CD4-positive, alpha-beta T cell (primary cell): ENCODE measurements at regions not wholly inside any gene's neighbourhood (a gene's known extent, or its start where the extent isn't known, plus 50 kb on each side); places are given as distances from the start of the nearest gene placed in this dataset.

Source experiments
- ATAC-seq: fragments of 200-7000 bp; cut with Tn5 transposase; one replicate; pipeline ENCODE4 v1.10.0; 2022; ENCODE audit warnings: mild to moderate bottlenecking; ENCODE audit not compliant: poor library complexity
- CTCF ChIA-PET: fragments of 350-600 bp; sonication (Branson Sonifier 250); formaldehyde crosslinking; loops from one replicate; lab custom pipeline; 2021; ENCODE audit warnings: antibody characterized with exemption, inconsistent platforms; lab: Charles Lee
- POLR2A ChIA-PET: fragments of 350-600 bp; sonication (Branson Sonifier 250); formaldehyde crosslinking; loops from one replicate; lab custom pipeline; 2021; ENCODE audit warnings: antibody characterized with exemption, inconsistent platforms; lab: Charles Lee
- DNase-seq, 14 experiments: peaks; one replicate each; pipeline ENCODE4 v3.0.0-alpha.2; 2013 to 2020; ENCODE audit warnings: mixed read lengths in 2 of 14
- H3K27ac ChIP-seq, 2 donors: one replicate each; pipeline versions ENCODE4 v1.5.1 to v1.7.0; 2013; ENCODE audit warnings: low read length in 2 of 2, low read depth in 1 of 2, mild to moderate bottlenecking in 1 of 2
- H3K27me3 ChIP-seq, 2 experiments: 1 replicate in 1 of 2; 2 replicates in 1 of 2; pipeline versions ENCODE4 v1.6.1 to v1.7.0; 2013; ENCODE audit warnings: low read length in 2 of 2, control low read depth in 1 of 2, mild to moderate bottlenecking in 1 of 2, moderate library complexity in 1 of 2; ENCODE audit not compliant: insufficient read depth in 2 of 2, control insufficient read depth in 1 of 2
- H3K36me3 ChIP-seq: one replicate; pipeline ENCODE4 v1.6.1; 2013; ENCODE audit warnings: low read length, control low read depth; ENCODE audit not compliant: insufficient read depth
- H3K4me1 ChIP-seq: one replicate; pipeline ENCODE4 v1.6.1; 2013; ENCODE audit warnings: low read length, control low read depth; ENCODE audit not compliant: insufficient read depth
- H3K4me3 ChIP-seq: one replicate; pipeline ENCODE4 v1.5.1; 2013; ENCODE audit warnings: mild to moderate bottlenecking, low read length, moderate library complexity
- H3K9me3 ChIP-seq, 2 experiments: 1 replicate in 1 of 2; 2 replicates in 1 of 2; pipeline versions ENCODE4 v1.6.1 to v1.7.0; 2013; ENCODE audit warnings: low read length in 2 of 2, mild to moderate bottlenecking in 2 of 2, control low read depth in 1 of 2, moderate library complexity in 1 of 2; ENCODE audit not compliant: control insufficient read depth in 1 of 2, insufficient read depth in 1 of 2
- H3K27ac Mint-ChIP-seq: one replicate; pipeline ENCODE4 v1.8.0; 2020; ENCODE audit warnings: mixed read lengths
- H3K27me3 Mint-ChIP-seq: one replicate; pipeline ENCODE4 v1.8.0; 2021; ENCODE audit warnings: mixed read lengths
- H3K36me3 Mint-ChIP-seq: one replicate; pipeline ENCODE4 v1.8.0; 2021; ENCODE audit warnings: low read depth, mixed read lengths
- H3K4me1 Mint-ChIP-seq: one replicate; pipeline ENCODE4 v1.8.0; 2021; ENCODE audit warnings: low read depth, mixed read lengths
- H3K4me3 Mint-ChIP-seq: one replicate; pipeline ENCODE4 v1.8.0; 2020; ENCODE audit warnings: mild to moderate bottlenecking, mixed read lengths
- H3K9me3 Mint-ChIP-seq: one replicate; pipeline ENCODE4 v1.8.0; 2020; ENCODE audit warnings: mixed read lengths
- intact Hi-C, 2 experiments: fragments of 100-400 bp; cut with DNase I in 1 of 2; cut with micrococcal nuclease in 1 of 2; formaldehyde crosslinking; loops; one replicate each; pipeline versions ENCODE4 v1.15.1 to v1.9.0; 2023 to 2025; cut with DNase I, micrococcal nuclease
- TF ChIP-seq, protein P1 (sequence below): fragments of 200-600 bp; IDR thresholded peaks from one replicate; pipeline ENCODE4 v1.8.0; 2022; ENCODE audit warnings: antibody characterized with exemption, mild to moderate bottlenecking

GRCh38 chr2:64787698-64788097, 134.0 kb upstream of the SERTAD2 start:
- no peaks in the 10 kb centered on the region for H3K36me3 ChIP-seq
- intact Hi-C loops: no loop called here
- TF ChIP-seq, protein P1, sequence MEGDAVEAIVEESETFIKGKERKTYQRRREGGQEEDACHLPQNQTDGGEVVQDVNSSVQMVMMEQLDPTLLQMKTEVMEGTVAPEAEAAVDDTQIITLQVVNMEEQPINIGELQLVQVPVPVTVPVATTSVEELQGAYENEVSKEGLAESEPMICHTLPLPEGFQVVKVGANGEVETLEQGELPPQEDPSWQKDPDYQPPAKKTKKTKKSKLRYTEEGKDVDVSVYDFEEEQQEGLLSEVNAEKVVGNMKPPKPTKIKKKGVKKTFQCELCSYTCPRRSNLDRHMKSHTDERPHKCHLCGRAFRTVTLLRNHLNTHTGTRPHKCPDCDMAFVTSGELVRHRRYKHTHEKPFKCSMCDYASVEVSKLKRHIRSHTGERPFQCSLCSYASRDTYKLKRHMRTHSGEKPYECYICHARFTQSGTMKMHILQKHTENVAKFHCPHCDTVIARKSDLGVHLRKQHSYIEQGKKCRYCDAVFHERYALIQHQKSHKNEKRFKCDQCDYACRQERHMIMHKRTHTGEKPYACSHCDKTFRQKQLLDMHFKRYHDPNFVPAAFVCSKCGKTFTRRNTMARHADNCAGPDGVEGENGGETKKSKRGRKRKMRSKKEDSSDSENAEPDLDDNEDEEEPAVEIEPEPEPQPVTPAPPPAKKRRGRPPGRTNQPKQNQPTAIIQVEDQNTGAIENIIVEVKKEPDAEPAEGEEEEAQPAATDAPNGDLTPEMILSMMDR: no peak
- Mint-ChIP-seq H3K4me3 (no peak overlapping the region), H3K9me3 (no peaks in the 10 kb centered on the region), H3K36me3 (no peaks in the 10 kb centered on the region), H3K27ac (no peak overlapping the region), H3K4me1 (no peaks in the 10 kb centered on the region), H3K27me3 (no peaks in the 10 kb centered on the region)
- no peak for ATAC-seq
- H3K27ac ChIP-seq: no peak overlapping the region
- DNase-seq: peak in 2 of 14 experiments; percentile 22 to 31
- ChIA-PET POLR2A (interaction anchor here (0.7 kb wide), 1 partner anchor 362 kb away, joined by 3 read pairs; no protein-coding TSS in a partner anchor), CTCF (no interaction called here)
- H3K4me3 ChIP-seq: no peak overlapping the region
- H3K27me3 ChIP-seq: no peaks in the 10 kb centered on the region
- no peaks in the 10 kb centered on the region for H3K4me1 ChIP-seq
- no peaks in the 10 kb centered on the region for H3K9me3 ChIP-seq

DNA sequence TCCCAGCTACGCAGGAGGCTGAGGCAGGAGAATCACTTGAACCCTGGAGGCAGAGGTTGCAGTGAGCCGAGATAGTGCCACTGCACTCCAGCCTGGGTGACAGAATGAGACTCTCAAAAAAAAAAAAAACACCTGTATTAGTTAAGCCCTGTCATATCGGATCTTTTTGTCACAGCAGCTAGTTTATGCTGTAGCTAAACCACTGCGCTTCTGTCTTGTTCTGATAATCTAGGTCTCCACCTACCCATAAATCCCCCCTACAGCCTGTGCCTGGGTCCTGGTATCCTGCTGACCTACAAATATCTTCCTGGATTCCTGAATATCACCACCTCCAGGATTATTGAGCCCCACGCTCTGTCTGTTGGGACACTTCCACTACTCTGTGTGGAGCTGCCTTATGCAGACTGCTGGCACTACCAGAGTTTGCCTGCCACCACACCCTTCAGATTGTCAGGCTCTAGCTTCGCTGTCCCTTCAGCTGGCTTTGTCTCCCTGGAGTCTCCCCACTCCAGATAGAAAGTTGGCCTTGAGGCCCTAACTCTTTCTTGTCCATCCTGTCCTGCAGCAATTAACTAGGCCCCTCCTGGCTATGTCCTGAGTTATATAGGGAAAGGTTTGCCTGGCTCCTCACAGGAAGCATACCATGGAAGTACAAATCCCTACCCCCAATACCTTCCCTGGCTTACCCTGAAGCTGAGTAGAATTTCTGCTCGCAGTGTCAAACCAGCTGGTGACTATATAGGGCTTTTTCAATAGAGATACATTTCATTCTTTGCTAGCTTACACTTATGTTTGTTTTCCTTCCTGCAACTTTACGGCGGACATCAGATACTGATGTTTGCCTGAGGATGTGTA, 136.0 kb upstream of the SERTAD2 start:
- intact Hi-C loops: no loop called here
- Mint-ChIP-seq H3K9me3 (no peaks in the 10 kb centered on the region), H3K27me3 (no peaks in the 10 kb centered on the region), H3K4me1 (no peaks in the 10 kb centered on the region), H3K4me3 (no peak overlapping the region), H3K36me3 (no peaks in the 10 kb centered on the region), H3K27ac (no peak overlapping the region)
- ATAC-seq: no peak
- ChIA-PET POLR2A (no interaction called here), CTCF (no interaction called here)
- no peaks in the 10 kb centered on the region for H3K36me3 ChIP-seq
- H3K4me3 ChIP-seq: no peak overlapping the region
- no peak for DNase-seq
- no peaks in the 10 kb centered on the region for H3K27me3 ChIP-seq
- H3K9me3 ChIP-seq: no peaks in the 10 kb centered on the region
- no peak overlapping the region for H3K27ac ChIP-seq
- TF ChIP-seq, protein P1: no peak
- no peaks in the 10 kb centered on the region for H3K4me1 ChIP-seq

GRCh38 chr2:64792300-64792699, 138.6 kb upstream of the SERTAD2 start:
- no peaks in the 10 kb centered on the region for H3K9me3 ChIP-seq
- DNase-seq (no peak), ATAC-seq (no peak)
- H3K4me3 Mint-ChIP-seq: no peak overlapping the region
- intact Hi-C loops: no loop called here
- H3K4me3 ChIP-seq: no peak overlapping the region
- no peaks in the 10 kb centered on the region for H3K36me3 Mint-ChIP-seq
- H3K4me1 Mint-ChIP-seq: no peaks in the 10 kb centered on the region
- TF ChIP-seq, protein P1: no peak
- CTCF ChIA-PET: no interaction called here
- H3K36me3 ChIP-seq: no peaks in the 10 kb centered on the region
- peaks cover 0 to 5% of the 10 kb centered on the region in 2 experiments for H3K27me3 ChIP-seq
- POLR2A ChIA-PET: no interaction called here
- H3K27ac Mint-ChIP-seq: no peak overlapping the region
- no peaks in the 10 kb centered on the region for H3K27me3 Mint-ChIP-seq
- H3K4me1 ChIP-seq: peaks cover 3% of the 10 kb centered on the region
- H3K9me3 Mint-ChIP-seq: no peaks in the 10 kb centered on the region
- no peak overlapping the region for H3K27ac ChIP-seq
